ENCODE measurements at regions not wholly inside any gene's neighbourhood (a gene's known extent, or its start where the extent isn't known, plus 50 kb on each side); places are given as distances from the start of the nearest gene placed in this dataset.

DNA sequence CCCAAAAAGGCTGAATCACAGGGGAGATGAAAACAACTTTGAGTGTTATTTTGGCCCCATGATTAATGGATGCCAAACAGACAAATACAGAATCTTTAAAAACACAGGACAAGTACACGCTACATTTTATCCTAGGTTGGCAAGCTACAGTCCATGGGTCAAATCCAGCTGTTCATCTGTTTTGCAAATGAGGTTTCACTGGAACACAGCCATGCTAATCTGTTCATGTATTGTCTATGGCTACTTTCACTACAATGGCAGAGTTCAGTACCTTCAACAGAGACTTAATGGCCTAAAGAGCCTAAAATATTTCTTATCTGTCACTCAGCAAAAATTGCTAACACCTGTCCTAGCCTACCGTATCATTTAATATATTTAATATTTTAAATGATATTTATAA lies 1548.5 kb upstream of the IGFBP7 start:
- TF ChIP-seq, protein P1, sequence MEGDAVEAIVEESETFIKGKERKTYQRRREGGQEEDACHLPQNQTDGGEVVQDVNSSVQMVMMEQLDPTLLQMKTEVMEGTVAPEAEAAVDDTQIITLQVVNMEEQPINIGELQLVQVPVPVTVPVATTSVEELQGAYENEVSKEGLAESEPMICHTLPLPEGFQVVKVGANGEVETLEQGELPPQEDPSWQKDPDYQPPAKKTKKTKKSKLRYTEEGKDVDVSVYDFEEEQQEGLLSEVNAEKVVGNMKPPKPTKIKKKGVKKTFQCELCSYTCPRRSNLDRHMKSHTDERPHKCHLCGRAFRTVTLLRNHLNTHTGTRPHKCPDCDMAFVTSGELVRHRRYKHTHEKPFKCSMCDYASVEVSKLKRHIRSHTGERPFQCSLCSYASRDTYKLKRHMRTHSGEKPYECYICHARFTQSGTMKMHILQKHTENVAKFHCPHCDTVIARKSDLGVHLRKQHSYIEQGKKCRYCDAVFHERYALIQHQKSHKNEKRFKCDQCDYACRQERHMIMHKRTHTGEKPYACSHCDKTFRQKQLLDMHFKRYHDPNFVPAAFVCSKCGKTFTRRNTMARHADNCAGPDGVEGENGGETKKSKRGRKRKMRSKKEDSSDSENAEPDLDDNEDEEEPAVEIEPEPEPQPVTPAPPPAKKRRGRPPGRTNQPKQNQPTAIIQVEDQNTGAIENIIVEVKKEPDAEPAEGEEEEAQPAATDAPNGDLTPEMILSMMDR (conservative IDR thresholded peaks at IDR 0.05; ENCODE audit: low read depth, low read length) = no peak
- no peak for DNase-seq (ENCODE audit: low read depth)
- H3K4me3 ChIP-seq (ENCODE audit: low read length) = no peak overlapping the region

DNA sequence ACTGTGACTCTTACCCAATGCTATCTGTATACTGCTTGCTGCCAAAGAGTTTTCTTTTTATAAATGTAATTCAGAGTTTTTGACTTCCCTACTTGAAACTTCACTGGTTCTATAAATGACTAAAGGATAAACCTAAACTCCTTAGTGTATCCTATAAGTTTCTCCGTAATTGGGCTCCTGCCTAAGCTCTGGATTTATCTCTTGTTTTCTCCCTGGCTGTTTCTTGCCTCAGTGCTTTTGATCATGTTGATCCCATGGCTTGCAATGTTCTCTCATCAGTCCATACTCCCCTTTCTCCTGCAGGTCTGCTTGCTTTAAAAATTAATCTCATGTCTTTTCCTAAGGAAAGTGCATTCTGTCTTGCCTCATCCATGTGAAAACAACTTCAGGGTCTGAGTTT lies 1543.1 kb upstream of the IGFBP7 start:
- TF ChIP-seq, protein P1 (conservative IDR thresholded peaks at IDR 0.05; ENCODE audit: low read depth, low read length) = no peak
- DNase-seq (ENCODE audit: low read depth) = no peak
- H3K4me3 ChIP-seq (ENCODE audit: low read length) = no peak overlapping the region

DNA sequence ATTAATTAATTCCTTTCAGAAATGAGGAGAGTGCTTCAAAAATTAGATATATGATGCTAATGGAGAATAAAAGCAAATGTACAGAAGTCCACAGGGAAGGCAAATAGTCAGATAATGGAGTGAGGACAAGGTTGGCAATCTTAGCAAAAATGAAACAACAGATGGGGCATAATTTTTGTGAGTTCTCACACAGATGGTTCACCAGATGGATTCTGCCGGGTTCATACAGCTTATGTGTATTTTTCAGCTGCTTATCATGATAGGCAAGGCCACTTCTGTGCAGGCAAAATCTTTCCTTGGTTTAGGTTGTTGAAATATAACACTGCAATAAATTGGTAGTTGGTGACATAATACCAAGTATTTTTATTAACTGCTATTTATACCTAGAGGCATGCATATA lies 1539.0 kb upstream of the IGFBP7 start:
- TF ChIP-seq, protein P1 (conservative IDR thresholded peaks at IDR 0.05; ENCODE audit: low read depth, low read length) = no peak
- no peak overlapping the region for H3K4me3 ChIP-seq (ENCODE audit: low read length)
- DNase-seq (ENCODE audit: low read depth) = no peak

DNA sequence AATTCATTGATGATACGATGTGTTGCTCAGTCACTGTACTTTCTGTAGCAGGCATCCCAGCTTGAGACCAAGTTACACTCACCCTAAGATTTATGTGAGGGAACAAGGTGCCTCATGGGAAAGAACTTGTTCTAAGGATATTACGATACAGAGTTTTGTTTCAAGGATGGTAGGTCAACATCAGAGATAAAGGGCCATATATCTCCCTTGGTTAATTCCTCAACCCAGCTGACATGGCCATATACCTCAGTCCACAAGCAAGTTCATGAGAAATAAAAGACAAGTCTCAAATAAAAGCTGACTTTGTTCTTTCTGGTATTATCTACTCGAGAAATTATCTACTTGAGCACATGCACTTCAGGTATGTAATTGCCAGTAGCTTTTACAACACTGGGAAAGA lies 1535.9 kb upstream of the IGFBP7 start:
- TF ChIP-seq, protein P1 (conservative IDR thresholded peaks at IDR 0.05; ENCODE audit: low read depth, low read length) = no peak
- no peak for DNase-seq (ENCODE audit: low read depth)
- H3K4me3 ChIP-seq (ENCODE audit: low read length) = no peak overlapping the region

DNA sequence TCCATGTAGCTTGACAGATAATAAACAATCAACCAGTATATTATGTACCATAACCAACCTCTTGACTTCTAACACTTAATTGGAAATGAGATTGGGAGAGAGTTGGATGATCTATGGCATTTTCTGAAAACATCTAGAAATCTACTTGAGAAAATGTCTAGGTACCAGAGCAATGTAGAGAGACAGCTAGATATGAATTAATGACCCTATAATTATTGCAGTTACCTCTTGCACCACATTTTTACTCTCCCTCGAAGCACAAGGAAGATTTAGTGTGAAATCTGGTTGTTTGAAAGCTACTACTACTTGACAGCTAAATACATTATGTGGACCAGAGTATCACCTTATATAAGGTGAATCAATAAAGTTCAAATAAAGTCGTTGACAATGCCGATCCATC lies 1534.4 kb upstream of the IGFBP7 start:
- DNase-seq (ENCODE audit: low read depth) = no peak
- H3K4me3 ChIP-seq (ENCODE audit: low read length) = no peak overlapping the region
- TF ChIP-seq, protein P1 (conservative IDR thresholded peaks at IDR 0.05; ENCODE audit: low read depth, low read length) = no peak

DNA sequence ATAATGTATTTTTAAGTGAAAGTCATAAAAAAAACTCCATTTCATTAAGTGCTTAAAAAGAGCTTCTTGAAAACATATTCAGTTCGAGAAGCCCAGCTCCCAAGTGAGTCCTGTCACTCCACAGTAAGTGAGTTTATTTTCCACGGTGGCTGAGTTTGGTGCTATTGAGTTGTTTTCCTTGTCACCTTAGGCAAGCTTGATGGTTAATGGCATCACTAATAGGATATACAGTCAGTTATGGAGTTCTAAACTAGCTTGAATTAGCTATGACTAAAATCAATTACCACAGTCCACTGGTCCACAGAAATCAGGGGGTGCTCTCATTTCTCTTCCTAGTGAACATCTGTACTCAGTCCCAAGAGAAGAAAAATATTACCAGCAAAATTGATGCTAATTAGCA lies 1526.2 kb upstream of the IGFBP7 start:
- TF ChIP-seq, protein P1 (conservative IDR thresholded peaks at IDR 0.05; ENCODE audit: low read depth, low read length) = no peak

DNA sequence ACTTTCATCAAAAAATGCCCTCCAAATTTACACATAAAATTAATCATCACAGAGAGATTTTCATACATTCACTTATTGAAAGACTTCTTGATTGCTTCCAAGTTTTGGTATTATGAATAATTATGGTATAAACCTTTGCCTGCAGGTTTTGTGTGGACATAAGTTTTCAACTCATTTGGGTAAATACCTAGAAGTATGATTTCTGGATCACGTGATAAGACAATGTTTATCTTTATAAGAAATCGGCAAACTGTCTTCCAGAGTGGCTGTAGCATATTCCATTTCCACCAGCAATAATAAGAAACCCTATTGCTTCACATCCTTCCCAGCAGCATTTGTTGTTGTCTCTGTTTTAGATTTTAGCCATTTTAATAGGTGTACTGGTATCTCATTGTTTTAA lies 1507.0 kb upstream of the IGFBP7 start:
- TF ChIP-seq, protein P1 (conservative IDR thresholded peaks at IDR 0.05; ENCODE audit: low read depth, low read length) = no peak
- DNase-seq (ENCODE audit: low read depth) = no peak
- H3K4me3 ChIP-seq (ENCODE audit: low read length) = no peak overlapping the region

More for the DNA sequence above, 1526.2 kb upstream of the IGFBP7 start:
- DNase-seq (ENCODE audit: low read depth) = no peak
- no peak overlapping the region for H3K4me3 ChIP-seq (ENCODE audit: low read length)
